Stomach (tissue), 4 donors: ENCODE measurements at regions not wholly inside any gene's neighbourhood (a gene's known extent, or its start where the extent isn't known, plus 50 kb on each side); places are given as distances from the start of the nearest gene placed in this dataset.

Experiments used
- EP300 ChIP-seq: sonication (generic); formaldehyde crosslinking; IDR thresholded peaks from one replicate; pipeline ENCODE4 v1.6.1; 2017; ENCODE audit warnings: antibody characterized with exemption
- TF ChIP-seq, protein P1 (sequence below), 7 experiments: fragments of 450-650 bp in 4 of 7; fragments of 200-600 bp in 3 of 7; sonication (generic) in 3 of 7; IDR thresholded peaks; one replicate each; pipeline ENCODE4 v1.5.1; 2016 to 2019; ENCODE audit warnings: antibody characterized with exemption in 7 of 7, control low read depth in 2 of 7, mild to moderate bottlenecking in 1 of 7

DNA sequence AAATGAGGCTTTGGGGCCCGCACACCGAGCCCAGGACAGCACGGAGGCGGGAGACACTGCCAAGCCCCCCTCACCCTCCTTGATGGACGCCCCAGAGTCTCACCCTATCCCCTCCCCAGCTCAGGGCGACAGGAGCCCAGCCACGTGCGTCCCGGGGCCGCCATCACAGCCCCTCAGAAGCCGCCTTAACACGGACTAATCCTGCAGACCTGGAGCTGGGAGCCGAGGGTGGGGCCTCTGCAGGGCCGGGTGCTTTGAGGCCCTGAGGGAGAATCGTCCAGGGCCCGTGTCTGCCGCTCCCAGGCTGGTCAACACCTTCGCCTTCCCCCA lies 79.7 kb upstream of the FBRSL1 start:
- TF ChIP-seq, protein P1, sequence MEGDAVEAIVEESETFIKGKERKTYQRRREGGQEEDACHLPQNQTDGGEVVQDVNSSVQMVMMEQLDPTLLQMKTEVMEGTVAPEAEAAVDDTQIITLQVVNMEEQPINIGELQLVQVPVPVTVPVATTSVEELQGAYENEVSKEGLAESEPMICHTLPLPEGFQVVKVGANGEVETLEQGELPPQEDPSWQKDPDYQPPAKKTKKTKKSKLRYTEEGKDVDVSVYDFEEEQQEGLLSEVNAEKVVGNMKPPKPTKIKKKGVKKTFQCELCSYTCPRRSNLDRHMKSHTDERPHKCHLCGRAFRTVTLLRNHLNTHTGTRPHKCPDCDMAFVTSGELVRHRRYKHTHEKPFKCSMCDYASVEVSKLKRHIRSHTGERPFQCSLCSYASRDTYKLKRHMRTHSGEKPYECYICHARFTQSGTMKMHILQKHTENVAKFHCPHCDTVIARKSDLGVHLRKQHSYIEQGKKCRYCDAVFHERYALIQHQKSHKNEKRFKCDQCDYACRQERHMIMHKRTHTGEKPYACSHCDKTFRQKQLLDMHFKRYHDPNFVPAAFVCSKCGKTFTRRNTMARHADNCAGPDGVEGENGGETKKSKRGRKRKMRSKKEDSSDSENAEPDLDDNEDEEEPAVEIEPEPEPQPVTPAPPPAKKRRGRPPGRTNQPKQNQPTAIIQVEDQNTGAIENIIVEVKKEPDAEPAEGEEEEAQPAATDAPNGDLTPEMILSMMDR (IDR thresholded peaks at IDR 0.05): no peak
- TF ChIP-seq EP300: no peak
